T-helper 17 cell (primary cell): ENCODE measurements at regions not wholly inside any gene's neighbourhood (a gene's known extent, or its start where the extent isn't known, plus 50 kb on each side); places are given as distances from the start of the nearest gene placed in this dataset.

Source experiments
- ATAC-seq: fragments of 150-1000 bp; cut with Tn5 transposase; 2 replicates; pipeline ENCODE4 v1.10.0; 2021; ENCODE audit warnings: mild to moderate bottlenecking, moderate library complexity
- DNase-seq, 3 donors: peaks; one replicate each; pipeline versions ENCODE4 v3.0.0 to v3.0.0-alpha.2; 2020 to 2021
- H3K9me3 ChIP-seq: one replicate; pipeline ENCODE4 v1.7.0; 2013; ENCODE audit warnings: low read length, mild to moderate bottlenecking; ENCODE audit not compliant: control insufficient read depth, poor library complexity, severe bottlenecking
- H3K27ac Mint-ChIP-seq: one replicate; pipeline ENCODE4 v1.8.0; 2022; ENCODE audit warnings: mild to moderate bottlenecking, moderate library complexity, mixed read lengths
- H3K27me3 Mint-ChIP-seq: one replicate; pipeline ENCODE4 v1.8.0; 2022; ENCODE audit warnings: mixed read lengths
- H3K36me3 Mint-ChIP-seq: one replicate; pipeline ENCODE4 v1.8.0; 2022; ENCODE audit warnings: low read depth, mixed read lengths
- H3K4me1 Mint-ChIP-seq: one replicate; pipeline ENCODE4 v1.8.0; 2022; ENCODE audit warnings: mild to moderate bottlenecking, mixed read lengths
- H3K4me3 Mint-ChIP-seq: one replicate; pipeline ENCODE4 v1.8.0; 2022; ENCODE audit warnings: mild to moderate bottlenecking, moderate library complexity, mixed read lengths

GRCh38 chr6:122141246-122141645 is 258.2 kb upstream of the HSF2 start:
- Mint-ChIP-seq H3K4me1 (no peaks in the 10 kb centered on the region), H3K27me3 (no peaks in the 10 kb centered on the region), H3K36me3 (no peaks in the 10 kb centered on the region), H3K4me3 (no peak overlapping the region), H3K27ac (no peak overlapping the region)
- ATAC-seq (no peak), DNase-seq (no peak)
- H3K9me3 ChIP-seq = no peaks in the 10 kb centered on the region

GRCh38 chr6:122143813-122144601 is 255.4 kb upstream of the HSF2 start:
- DNase-seq (no peak), ATAC-seq (no peak)
- H3K9me3 ChIP-seq = no peaks in the 10 kb centered on the region
- no peaks in the 10 kb centered on the region for H3K4me1 Mint-ChIP-seq
- H3K27me3 Mint-ChIP-seq = no peaks in the 10 kb centered on the region
- H3K27ac Mint-ChIP-seq = no peak overlapping the region
- H3K4me3 Mint-ChIP-seq = no peak overlapping the region
- no peaks in the 10 kb centered on the region for H3K36me3 Mint-ChIP-seq

GRCh38 chr6:122145246-122145645 is 254.2 kb upstream of the HSF2 start:
- Mint-ChIP-seq H3K4me1 (no peaks in the 10 kb centered on the region), H3K4me3 (no peak overlapping the region), H3K27ac (no peak overlapping the region), H3K36me3 (no peaks in the 10 kb centered on the region), H3K27me3 (no peaks in the 10 kb centered on the region)
- DNase-seq = no peak
- ATAC-seq = no peak
- H3K9me3 ChIP-seq = no peaks in the 10 kb centered on the region

- Mint-ChIP-seq H3K4me3 (no peak overlapping the region), H3K27me3 (no peaks in the 10 kb centered on the region), H3K36me3 (no peaks in the 10 kb centered on the region), H3K4me1 (no peaks in the 10 kb centered on the region), H3K27ac (no peak overlapping the region)
- H3K9me3 ChIP-seq = no peaks in the 10 kb centered on the region
- ATAC-seq = no peak
- no peak for DNase-seq
Observed at GRCh38 chr6:122145741-122146240, 253.7 kb upstream of the HSF2 start.

- Mint-ChIP-seq H3K36me3 (no peaks in the 10 kb centered on the region), H3K4me3 (no peak overlapping the region), H3K27ac (no peak overlapping the region), H3K27me3 (no peaks in the 10 kb centered on the region), H3K4me1 (no peaks in the 10 kb centered on the region)
- DNase-seq (no peak), ATAC-seq (no peak)
- no peaks in the 10 kb centered on the region for H3K9me3 ChIP-seq
Observed at GRCh38 chr6:122147291-122147690, 252.2 kb upstream of the HSF2 start.

GRCh38 chr6:122151066-122151465 is 248.4 kb upstream of the HSF2 start:
- ATAC-seq (no peak), DNase-seq (no peak)
- H3K4me3 Mint-ChIP-seq = no peak overlapping the region
- no peaks in the 10 kb centered on the region for H3K9me3 ChIP-seq
- H3K36me3 Mint-ChIP-seq = no peaks in the 10 kb centered on the region
- no peaks in the 10 kb centered on the region for H3K27me3 Mint-ChIP-seq
- H3K27ac Mint-ChIP-seq = no peak overlapping the region
- H3K4me1 Mint-ChIP-seq = no peaks in the 10 kb centered on the region

- DNase-seq (no peak), ATAC-seq (no peak)
- no peaks in the 10 kb centered on the region for H3K36me3 Mint-ChIP-seq
- H3K4me3 Mint-ChIP-seq = no peak overlapping the region
- H3K27ac Mint-ChIP-seq = no peak overlapping the region
- H3K27me3 Mint-ChIP-seq = no peaks in the 10 kb centered on the region
- no peaks in the 10 kb centered on the region for H3K9me3 ChIP-seq
- no peaks in the 10 kb centered on the region for H3K4me1 Mint-ChIP-seq
Observed at GRCh38 chr6:122151763-122152162, 247.7 kb upstream of the HSF2 start.

- Mint-ChIP-seq H3K4me1 (no peaks in the 10 kb centered on the region), H3K27me3 (no peaks in the 10 kb centered on the region), H3K36me3 (no peaks in the 10 kb centered on the region), H3K27ac (no peak overlapping the region), H3K4me3 (no peak overlapping the region)
- DNase-seq (no peak), ATAC-seq (no peak)
- H3K9me3 ChIP-seq = no peaks in the 10 kb centered on the region
Observed at GRCh38 chr6:122153557-122153956, 245.9 kb upstream of the HSF2 start.

- H3K36me3 Mint-ChIP-seq = no peaks in the 10 kb centered on the region
- no peaks in the 10 kb centered on the region for H3K27me3 Mint-ChIP-seq
- no peak overlapping the region for H3K4me3 Mint-ChIP-seq
- no peak for ATAC-seq
- no peak for DNase-seq
- H3K4me1 Mint-ChIP-seq = no peaks in the 10 kb centered on the region
- H3K9me3 ChIP-seq = no peaks in the 10 kb centered on the region
- H3K27ac Mint-ChIP-seq = no peak overlapping the region
Observed at GRCh38 chr6:122154155-122154554, 245.3 kb upstream of the HSF2 start.

GRCh38 chr6:122154912-122155575 is 244.4 kb upstream of the HSF2 start:
- H3K9me3 ChIP-seq = no peaks in the 10 kb centered on the region
- H3K36me3 Mint-ChIP-seq = no peaks in the 10 kb centered on the region
- DNase-seq (no peak), ATAC-seq (no peak)
- H3K27ac Mint-ChIP-seq = no peak overlapping the region
- H3K4me1 Mint-ChIP-seq = no peaks in the 10 kb centered on the region
- H3K4me3 Mint-ChIP-seq = no peak overlapping the region
- no peaks in the 10 kb centered on the region for H3K27me3 Mint-ChIP-seq

GRCh38 chr6:122161136-122161535 is 238.3 kb upstream of the HSF2 start:
- H3K4me3 Mint-ChIP-seq = no peak overlapping the region
- no peaks in the 10 kb centered on the region for H3K4me1 Mint-ChIP-seq
- H3K9me3 ChIP-seq = no peaks in the 10 kb centered on the region
- DNase-seq (no peak), ATAC-seq (no peak)
- H3K27me3 Mint-ChIP-seq = no peaks in the 10 kb centered on the region
- H3K36me3 Mint-ChIP-seq = no peaks in the 10 kb centered on the region
- no peak overlapping the region for H3K27ac Mint-ChIP-seq

- Mint-ChIP-seq H3K36me3 (no peaks in the 10 kb centered on the region), H3K4me3 (no peak overlapping the region)
Observed at GRCh38 chr6:122165014-122165413, 234.4 kb upstream of the HSF2 start.

GRCh38 chr6:122170274-122170673 is 229.2 kb upstream of the HSF2 start:
- Mint-ChIP-seq H3K27ac (no peak overlapping the region), H3K36me3 (no peaks in the 10 kb centered on the region), H3K4me1 (no peaks in the 10 kb centered on the region), H3K27me3 (no peaks in the 10 kb centered on the region), H3K4me3 (no peak overlapping the region)
- DNase-seq (no peak), ATAC-seq (no peak)
- no peaks in the 10 kb centered on the region for H3K9me3 ChIP-seq

More at GRCh38 chr6:122165014-122165413, 234.4 kb upstream of the HSF2 start:
- Mint-ChIP-seq H3K4me1 (no peaks in the 10 kb centered on the region), H3K27me3 (no peaks in the 10 kb centered on the region), H3K27ac (no peak overlapping the region)
- no peak for ATAC-seq
- no peak for DNase-seq
- H3K9me3 ChIP-seq = no peaks in the 10 kb centered on the region

- Mint-ChIP-seq H3K4me3 (no peak overlapping the region), H3K27ac (no peak overlapping the region), H3K27me3 (no peaks in the 10 kb centered on the region), H3K36me3 (no peaks in the 10 kb centered on the region), H3K4me1 (no peaks in the 10 kb centered on the region)
- no peak for ATAC-seq
- DNase-seq = no peak
- no peaks in the 10 kb centered on the region for H3K9me3 ChIP-seq
Observed at GRCh38 chr6:122178988-122179387, 220.5 kb upstream of the HSF2 start.
